HG03354 (cell line): ENCODE measurements at regions not wholly inside any gene's neighbourhood (a gene's known extent, or its start where the extent isn't known, plus 50 kb on each side); places are given as distances from the start of the nearest gene placed in this dataset.

ENCODE experiments used
- ATAC-seq: cut with Tn5 transposase; IDR thresholded peaks from one replicate; pipeline ENCODE4 v1.9.1; 2021; ENCODE audit warnings: mild to moderate bottlenecking; ENCODE audit not compliant: unreplicated experiment, poor library complexity, severe bottlenecking

DNA sequence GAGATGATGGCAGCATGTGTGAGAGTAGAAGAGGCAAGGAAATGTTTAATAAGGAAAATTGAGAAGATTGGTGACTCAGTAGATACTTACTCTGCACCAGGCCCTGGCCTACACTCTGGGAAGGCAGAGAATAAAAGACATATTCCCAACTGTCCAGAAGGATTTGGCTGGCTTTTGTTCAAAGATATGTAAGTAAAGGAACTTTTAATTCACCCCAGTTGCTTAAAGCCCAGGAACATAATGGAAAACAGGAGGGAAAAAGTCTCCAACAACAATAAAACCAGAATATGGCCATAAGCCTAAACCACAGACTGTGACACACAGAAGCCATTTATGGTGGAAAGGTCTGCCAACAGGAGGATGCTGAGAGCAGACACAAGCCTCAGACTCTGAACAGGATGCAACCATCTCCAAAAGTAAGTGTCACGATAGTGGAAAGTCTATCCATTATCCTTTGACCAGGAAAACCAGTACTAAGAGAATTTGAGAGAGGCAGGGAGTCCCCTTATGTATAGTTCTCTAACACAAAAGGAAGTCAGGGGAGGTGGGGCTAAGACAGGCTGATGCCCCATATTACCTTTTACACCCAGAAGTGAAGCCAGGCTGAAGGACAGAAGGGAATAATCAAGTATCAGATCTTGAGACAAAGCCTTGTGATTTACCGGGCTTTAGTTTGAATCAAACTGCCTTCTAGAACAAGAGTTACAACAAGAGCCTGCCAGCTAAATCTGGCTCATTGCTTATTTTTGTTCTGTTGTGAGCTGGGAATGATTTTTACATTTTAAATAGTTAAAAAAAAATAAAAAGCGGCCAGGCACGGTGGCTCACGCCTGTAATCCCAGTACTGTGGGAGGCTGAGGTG is 169.5 kb upstream of the STARD13 start:
- ATAC-seq = no peak

DNA sequence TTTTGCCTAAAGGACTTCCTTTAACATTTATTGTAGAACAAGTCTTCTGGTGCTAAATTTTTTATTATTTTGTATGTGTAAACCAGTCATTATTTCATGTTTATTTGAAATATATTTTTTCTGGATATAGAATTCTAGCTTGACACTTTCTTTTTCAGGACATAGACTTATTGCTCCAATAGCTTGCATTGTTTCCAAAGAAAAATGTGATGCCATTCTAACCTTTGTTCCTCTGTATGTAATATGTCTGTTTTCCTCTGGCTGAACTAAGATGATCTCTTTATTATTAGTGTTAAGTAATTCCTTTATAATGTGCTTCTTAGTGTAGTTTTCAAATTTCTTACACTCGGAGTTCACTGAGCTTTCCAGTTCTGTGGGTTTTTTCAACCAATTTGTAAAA is 174.1 kb upstream of the STARD13 start:
- ATAC-seq = no peak

DNA sequence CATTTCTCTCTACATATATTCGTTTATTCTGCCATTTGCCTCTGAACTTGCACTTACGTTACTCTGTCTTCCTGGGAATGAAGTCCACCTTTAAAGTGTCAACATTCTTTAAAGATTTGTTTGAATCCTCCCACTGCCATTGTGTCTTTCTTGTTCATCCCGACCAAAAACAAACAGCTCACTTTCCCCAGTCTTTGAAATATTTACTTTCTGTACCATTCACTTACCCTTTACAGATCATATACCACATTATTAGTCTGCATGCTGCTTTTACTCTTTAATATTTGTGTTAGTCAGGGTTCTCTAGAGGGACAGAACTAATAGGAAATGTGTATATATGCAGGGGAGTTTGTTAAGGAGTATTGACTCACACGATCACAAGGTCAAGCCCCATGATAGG is 176.6 kb upstream of the STARD13 start:
- ATAC-seq = no peak

GRCh38 chr13:33464345-33464744 is 178.8 kb upstream of the STARD13 start:
- ATAC-seq = no peak

- no peak for ATAC-seq
Measured at GRCh38 chr13:33466262-33466661, 180.7 kb upstream of the STARD13 start.

- no peak for ATAC-seq
Measured at GRCh38 chr13:33467556-33467955, 182.0 kb upstream of the STARD13 start.

- ATAC-seq = no peak
Measured at GRCh38 chr13:33471204-33471603, 185.6 kb upstream of the STARD13 start.

DNA sequence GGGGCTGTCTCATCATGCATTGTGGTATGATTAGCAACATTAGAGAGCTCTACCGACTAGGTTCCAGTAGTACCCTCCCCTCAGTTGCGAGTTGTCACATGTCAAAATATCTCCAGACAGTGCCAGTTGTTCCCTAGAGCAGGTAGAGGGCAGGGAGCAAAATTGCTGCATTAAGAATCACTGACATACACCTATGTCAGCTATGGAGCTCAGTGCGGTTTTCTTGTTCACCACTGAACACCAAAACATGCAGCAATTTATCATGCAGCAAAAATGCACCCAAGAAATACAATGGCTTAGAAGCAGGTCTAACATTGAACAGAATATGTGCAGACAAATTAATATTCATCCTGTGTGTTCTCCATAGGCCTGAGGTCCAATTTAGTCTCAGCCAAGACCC is 186.9 kb upstream of the STARD13 start:
- ATAC-seq = no peak

GRCh38 chr13:33479105-33479504 is 193.6 kb upstream of the STARD13 start:
- no peak for ATAC-seq

DNA sequence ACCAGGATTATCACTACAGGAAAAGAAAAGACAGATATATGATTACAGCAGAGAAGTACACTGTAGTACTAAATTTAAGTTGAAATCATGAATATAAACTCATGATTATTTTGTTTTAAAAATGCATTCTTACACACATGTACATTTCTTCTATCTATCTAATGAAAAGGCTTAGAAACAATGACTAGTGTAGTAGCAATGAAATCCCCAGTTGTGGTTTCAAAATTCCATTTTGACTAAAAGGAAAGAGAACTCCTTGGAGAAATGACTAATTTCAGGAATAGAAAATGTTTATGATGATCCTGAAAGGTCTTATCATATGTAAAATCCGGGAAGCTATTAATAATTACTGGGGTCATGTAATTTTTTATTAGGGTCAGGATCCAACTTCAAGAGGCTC is 195.0 kb upstream of the STARD13 start:
- ATAC-seq = no peak

DNA sequence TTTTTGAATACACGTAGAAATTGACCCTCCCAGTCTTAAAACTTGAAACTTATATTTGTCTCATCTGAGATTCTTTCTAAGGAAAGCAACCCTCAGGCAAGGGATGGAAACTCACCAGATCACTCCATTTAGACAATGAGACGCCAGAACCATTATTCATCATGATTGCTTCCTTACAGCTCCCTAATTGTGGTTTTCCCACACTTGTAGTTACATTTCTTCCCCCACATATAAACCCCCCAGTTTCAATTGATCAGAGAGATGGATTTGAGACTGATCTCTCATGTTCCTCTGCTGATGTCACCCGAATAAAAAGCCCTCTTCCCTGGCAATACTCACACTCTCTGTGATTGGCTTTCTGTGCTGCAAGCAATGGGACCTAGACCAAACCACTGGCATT is 197.9 kb upstream of the STARD13 start:
- no peak for ATAC-seq

- ATAC-seq = no peak
Measured at GRCh38 chr13:33485247-33485646, 199.7 kb upstream of the STARD13 start.

GRCh38 chr13:33487575-33488243 is 202.2 kb upstream of the STARD13 start:
- no peak for ATAC-seq

- no peak for ATAC-seq
Measured at GRCh38 chr13:33489563-33489962, 204.0 kb upstream of the STARD13 start.

DNA sequence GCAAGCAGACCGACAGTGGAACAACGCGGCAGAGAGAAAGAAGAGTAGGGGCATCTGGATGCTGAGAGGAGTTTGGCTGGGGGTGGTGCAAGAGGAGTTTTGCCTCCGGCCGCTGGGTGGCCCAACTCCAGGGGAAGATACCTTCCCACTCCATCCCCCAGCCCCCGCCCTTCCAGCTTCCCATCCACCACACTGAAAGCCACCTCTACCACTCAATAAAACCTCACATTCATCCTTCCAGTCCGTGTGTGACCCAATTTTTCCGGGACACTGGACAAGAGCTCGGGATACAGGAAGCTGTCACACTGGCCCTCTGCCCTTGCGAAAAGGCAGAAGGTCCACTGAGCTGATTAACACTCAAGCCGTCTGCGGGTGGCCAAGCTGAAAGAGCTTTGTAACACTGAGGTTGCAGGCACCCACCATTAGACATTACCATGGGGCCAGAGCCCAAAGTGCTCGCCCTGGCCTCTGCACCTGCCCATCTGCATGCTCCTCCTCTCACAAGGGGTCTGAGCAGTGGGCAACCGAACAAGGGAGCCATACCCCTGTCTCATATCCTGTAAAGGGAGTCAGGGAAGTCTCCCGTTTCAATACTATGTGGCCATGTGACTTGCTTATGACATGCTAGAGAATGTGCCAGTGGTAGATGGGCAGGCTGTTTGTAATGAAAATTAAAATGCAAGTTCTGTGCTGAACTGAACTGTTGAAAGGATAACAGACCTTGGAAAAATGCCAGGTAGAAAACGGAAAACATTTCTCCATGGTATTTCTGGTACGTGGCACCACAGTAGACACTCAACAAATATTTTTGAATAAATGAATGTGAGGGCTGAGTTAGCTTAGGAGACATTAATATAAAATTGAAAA is 205.1 kb upstream of the STARD13 start:
- no peak for ATAC-seq

DNA sequence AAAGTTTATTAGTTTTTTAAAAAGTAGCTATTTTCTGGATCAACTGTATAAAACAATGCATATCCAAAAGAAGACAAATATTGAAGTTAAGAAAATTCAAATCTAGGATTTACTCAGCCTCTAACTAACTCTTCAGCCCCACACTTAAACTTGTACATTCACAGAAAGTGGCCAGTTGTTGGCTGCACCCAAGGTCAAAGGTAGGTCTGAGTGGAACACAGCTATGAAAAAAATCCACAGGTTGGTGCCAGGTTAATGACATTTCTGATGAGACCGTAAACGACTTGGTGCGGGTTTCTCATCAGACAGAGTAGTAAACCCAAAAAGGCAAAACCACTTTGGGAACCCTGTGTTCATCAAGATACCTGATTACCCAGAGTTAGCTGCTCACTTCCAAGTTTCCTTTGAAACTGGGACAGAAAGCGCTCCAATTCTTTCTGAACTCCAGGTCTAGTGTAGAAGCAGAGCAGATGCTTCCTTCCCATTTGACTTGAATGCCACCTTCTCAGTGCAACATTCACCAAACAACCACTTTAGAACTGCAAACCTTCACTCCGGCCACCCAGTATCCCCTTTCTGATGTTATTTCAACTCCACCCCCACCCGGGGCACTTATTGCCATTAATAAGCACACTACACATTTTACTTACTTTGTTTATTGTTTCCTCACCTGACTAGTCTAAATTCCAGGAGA is 208.3 kb upstream of the STARD13 start:
- ATAC-seq = no peak

DNA sequence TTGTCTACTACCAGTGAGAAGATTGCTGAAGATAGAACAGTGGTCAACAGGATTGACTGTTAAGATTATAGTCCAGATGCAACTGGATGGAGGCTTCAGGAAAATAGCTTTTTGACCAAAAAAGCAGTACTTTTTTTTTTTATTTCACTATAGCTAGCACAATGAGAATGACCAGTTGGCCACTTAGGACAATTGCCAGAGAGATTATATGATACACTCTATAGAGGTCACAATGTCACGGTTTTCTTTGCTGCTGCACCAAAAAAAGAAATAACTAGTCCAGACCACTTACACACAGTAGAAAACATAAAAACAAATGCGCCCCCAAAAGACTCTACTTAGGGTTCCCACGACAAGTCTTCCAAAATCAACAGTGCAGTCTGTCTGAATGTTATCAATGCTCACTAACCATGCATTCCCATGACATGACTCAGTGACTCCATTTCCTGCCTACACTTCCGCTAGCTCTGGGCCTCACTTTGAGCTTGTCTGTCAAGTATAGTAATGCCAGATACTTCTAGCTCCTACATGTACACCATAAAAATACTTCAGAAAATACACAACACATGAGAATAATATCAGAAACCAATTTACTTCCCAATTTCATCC is 209.1 kb upstream of the STARD13 start:
- no peak for ATAC-seq

GRCh38 chr13:33496336-33496735 is 210.8 kb upstream of the STARD13 start:
- no peak for ATAC-seq

DNA sequence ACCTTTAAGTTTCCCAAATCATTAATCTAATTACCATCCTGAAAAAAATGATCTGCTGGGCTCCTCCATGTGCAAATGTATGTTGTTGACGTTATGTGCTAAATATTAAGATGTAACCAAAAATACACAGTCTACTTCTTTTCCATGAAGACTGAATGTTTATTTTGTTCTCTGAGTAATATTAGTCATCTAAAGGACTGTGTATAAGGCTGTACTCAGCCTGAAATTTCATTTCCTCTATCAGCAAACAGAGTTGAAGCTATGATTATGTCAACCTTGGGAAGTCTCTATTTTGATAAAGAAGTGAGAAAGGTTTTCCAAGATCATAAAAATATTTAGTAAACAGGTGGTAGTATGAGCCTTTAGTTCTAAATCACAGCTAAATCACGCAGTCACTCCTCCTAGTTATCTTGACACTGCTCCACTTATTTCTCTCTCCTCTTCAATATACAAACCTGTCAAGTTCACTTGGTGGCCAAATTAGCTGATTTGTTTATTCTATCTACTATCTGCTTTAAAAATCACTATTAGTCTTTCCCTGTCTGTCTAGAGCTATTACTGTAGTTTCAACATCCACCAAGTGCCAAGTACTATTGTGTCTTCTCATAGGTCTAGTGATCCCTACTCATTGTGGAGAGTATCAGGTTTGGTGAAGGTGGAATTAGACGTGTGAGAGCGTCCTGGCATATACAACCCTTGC is 211.7 kb upstream of the STARD13 start:
- ATAC-seq = no peak
